ENCODE measurements at regions not wholly inside any gene's neighbourhood (a gene's known extent, or its start where the extent isn't known, plus 50 kb on each side); places are given as distances from the start of the nearest gene placed in this dataset.

- no peaks in the 10 kb centered on the region for H3K36me3 ChIP-seq (ENCODE audit: insufficient read depth, low read length)
- H3K27me3 ChIP-seq (ENCODE audit: insufficient read depth, low read length): peaks cover 95% of the 10 kb centered on the region
- no peaks in the 10 kb centered on the region for H3K79me2 ChIP-seq (ENCODE audit: control insufficient read depth, insufficient read depth, low read length, unreplicated experiment)
- H3K4me3 ChIP-seq (ENCODE audit: low read depth, low read length): no peak overlapping the region
- H3K27ac ChIP-seq (ENCODE audit: low read depth, low read length): no peak overlapping the region
- H3K4me1 ChIP-seq (ENCODE audit: control insufficient read depth, insufficient read depth, low read length, unreplicated experiment): no peaks in the 10 kb centered on the region
- no peak overlapping the region for H2AFZ ChIP-seq (ENCODE audit: low read length, unreplicated experiment)
Observed at GRCh38 chr12:111030800-111031199, 110.4 kb upstream of the MYL2 start.

GRCh38 chr12:111029732-111030131 is 109.4 kb upstream of the MYL2 start:
- Histone ChIP-seq H3K36me3 (ENCODE audit: insufficient read depth, low read length) (no peaks in the 10 kb centered on the region), H3K4me3 (ENCODE audit: low read depth, low read length) (no peak overlapping the region), H3K27ac (ENCODE audit: low read depth, low read length) (no peak overlapping the region), H3K27me3 (ENCODE audit: insufficient read depth, low read length) (peaks cover 94% of the 10 kb centered on the region), H3K79me2 (ENCODE audit: control insufficient read depth, insufficient read depth, low read length, unreplicated experiment) (no peaks in the 10 kb centered on the region), H2AFZ (ENCODE audit: low read length, unreplicated experiment) (no peak overlapping the region), H3K4me1 (ENCODE audit: control insufficient read depth, insufficient read depth, low read length, unreplicated experiment) (no peaks in the 10 kb centered on the region)

- Histone ChIP-seq H3K4me3 (ENCODE audit: low read depth, low read length) (no peak overlapping the region), H3K79me2 (ENCODE audit: control insufficient read depth, insufficient read depth, low read length, unreplicated experiment) (no peaks in the 10 kb centered on the region), H2AFZ (ENCODE audit: low read length, unreplicated experiment) (no peak overlapping the region), H3K4me1 (ENCODE audit: control insufficient read depth, insufficient read depth, low read length, unreplicated experiment) (no peaks in the 10 kb centered on the region), H3K36me3 (ENCODE audit: insufficient read depth, low read length) (no peaks in the 10 kb centered on the region), H3K27me3 (ENCODE audit: insufficient read depth, low read length) (peaks cover 96% of the 10 kb centered on the region), H3K27ac (ENCODE audit: low read depth, low read length) (no peak overlapping the region)
Observed at GRCh38 chr12:111029305-111029704, 108.9 kb upstream of the MYL2 start.

GRCh38 chr12:111028830-111029229 is 108.5 kb upstream of the MYL2 start:
- Histone ChIP-seq H3K27ac (ENCODE audit: low read depth, low read length) (no peak overlapping the region), H3K4me3 (ENCODE audit: low read depth, low read length) (no peak overlapping the region), H3K36me3 (ENCODE audit: insufficient read depth, low read length) (no peaks in the 10 kb centered on the region), H3K27me3 (ENCODE audit: insufficient read depth, low read length) (peaks cover 93% of the 10 kb centered on the region), H3K79me2 (ENCODE audit: control insufficient read depth, insufficient read depth, low read length, unreplicated experiment) (no peaks in the 10 kb centered on the region), H2AFZ (ENCODE audit: low read length, unreplicated experiment) (no peak overlapping the region), H3K4me1 (ENCODE audit: control insufficient read depth, insufficient read depth, low read length, unreplicated experiment) (no peaks in the 10 kb centered on the region)

DNA sequence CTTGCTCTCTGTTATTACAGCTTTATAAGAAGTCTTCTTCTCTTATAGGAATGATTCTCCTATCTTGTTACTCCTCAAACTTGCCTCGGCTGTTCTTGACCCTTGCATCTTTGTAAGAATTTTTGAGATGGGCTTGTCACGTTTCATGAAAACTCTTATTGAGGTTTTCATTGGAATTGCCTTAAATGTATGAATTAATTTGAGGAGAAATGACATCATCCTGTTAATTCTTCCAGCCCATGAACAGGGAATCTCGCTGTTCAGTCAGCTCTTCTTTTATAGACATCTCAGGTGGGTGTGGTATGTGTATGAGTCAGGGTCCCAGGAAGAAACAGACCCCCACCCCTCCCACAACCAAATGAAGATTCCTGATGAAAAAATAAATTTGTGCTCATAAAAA is 107.1 kb upstream of the MYL2 start:
- H3K27me3 ChIP-seq (ENCODE audit: insufficient read depth, low read length): peaks cover 93% of the 10 kb centered on the region
- H3K36me3 ChIP-seq (ENCODE audit: insufficient read depth, low read length): no peaks in the 10 kb centered on the region
- H3K4me3 ChIP-seq (ENCODE audit: low read depth, low read length): no peak overlapping the region
- H2AFZ ChIP-seq (ENCODE audit: low read length, unreplicated experiment): no peak overlapping the region
- no peak overlapping the region for H3K27ac ChIP-seq (ENCODE audit: low read depth, low read length)
- H3K79me2 ChIP-seq (ENCODE audit: control insufficient read depth, insufficient read depth, low read length, unreplicated experiment): no peaks in the 10 kb centered on the region
- H3K4me1 ChIP-seq (ENCODE audit: control insufficient read depth, insufficient read depth, low read length, unreplicated experiment): no peaks in the 10 kb centered on the region

GRCh38 chr12:111025792-111026430 is 105.5 kb upstream of the MYL2 start:
- no peak overlapping the region for H3K4me3 ChIP-seq (ENCODE audit: low read depth, low read length)
- no peaks in the 10 kb centered on the region for H3K36me3 ChIP-seq (ENCODE audit: insufficient read depth, low read length)
- no peaks in the 10 kb centered on the region for H3K4me1 ChIP-seq (ENCODE audit: control insufficient read depth, insufficient read depth, low read length, unreplicated experiment)
- no peak overlapping the region for H3K27ac ChIP-seq (ENCODE audit: low read depth, low read length)
- no peak overlapping the region for H2AFZ ChIP-seq (ENCODE audit: low read length, unreplicated experiment)
- peaks cover 90% of the 10 kb centered on the region for H3K27me3 ChIP-seq (ENCODE audit: insufficient read depth, low read length)
- H3K79me2 ChIP-seq (ENCODE audit: control insufficient read depth, insufficient read depth, low read length, unreplicated experiment): no peaks in the 10 kb centered on the region

DNA sequence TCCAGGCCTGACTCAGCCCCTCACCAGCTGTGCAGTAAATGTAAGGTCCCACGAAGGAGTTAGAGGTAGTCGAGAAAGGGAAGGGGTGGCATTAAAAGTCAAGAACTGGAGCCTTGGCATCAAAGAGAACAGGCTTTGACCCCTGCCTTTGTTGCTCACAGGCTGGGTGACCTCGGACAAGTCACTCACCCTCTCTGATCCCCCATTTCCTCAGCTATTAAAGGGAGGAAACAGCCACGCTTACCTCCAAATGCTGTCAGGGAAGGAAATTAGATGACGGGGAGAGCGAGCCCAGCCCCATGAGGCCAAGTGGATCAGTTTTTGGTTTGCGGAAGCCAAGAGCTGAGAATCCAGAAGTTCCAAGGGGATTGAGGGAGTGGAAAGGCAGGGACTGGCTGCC is 104.9 kb upstream of the MYL2 start:
- H3K27ac ChIP-seq (ENCODE audit: low read depth, low read length): no peak overlapping the region
- H2AFZ ChIP-seq (ENCODE audit: low read length, unreplicated experiment): no peak overlapping the region
- H3K27me3 ChIP-seq (ENCODE audit: insufficient read depth, low read length): peaks cover 89% of the 10 kb centered on the region
- no peaks in the 10 kb centered on the region for H3K36me3 ChIP-seq (ENCODE audit: insufficient read depth, low read length)
- H3K4me3 ChIP-seq (ENCODE audit: low read depth, low read length): no peak overlapping the region
- no peaks in the 10 kb centered on the region for H3K79me2 ChIP-seq (ENCODE audit: control insufficient read depth, insufficient read depth, low read length, unreplicated experiment)
- no peaks in the 10 kb centered on the region for H3K4me1 ChIP-seq (ENCODE audit: control insufficient read depth, insufficient read depth, low read length, unreplicated experiment)

DNA sequence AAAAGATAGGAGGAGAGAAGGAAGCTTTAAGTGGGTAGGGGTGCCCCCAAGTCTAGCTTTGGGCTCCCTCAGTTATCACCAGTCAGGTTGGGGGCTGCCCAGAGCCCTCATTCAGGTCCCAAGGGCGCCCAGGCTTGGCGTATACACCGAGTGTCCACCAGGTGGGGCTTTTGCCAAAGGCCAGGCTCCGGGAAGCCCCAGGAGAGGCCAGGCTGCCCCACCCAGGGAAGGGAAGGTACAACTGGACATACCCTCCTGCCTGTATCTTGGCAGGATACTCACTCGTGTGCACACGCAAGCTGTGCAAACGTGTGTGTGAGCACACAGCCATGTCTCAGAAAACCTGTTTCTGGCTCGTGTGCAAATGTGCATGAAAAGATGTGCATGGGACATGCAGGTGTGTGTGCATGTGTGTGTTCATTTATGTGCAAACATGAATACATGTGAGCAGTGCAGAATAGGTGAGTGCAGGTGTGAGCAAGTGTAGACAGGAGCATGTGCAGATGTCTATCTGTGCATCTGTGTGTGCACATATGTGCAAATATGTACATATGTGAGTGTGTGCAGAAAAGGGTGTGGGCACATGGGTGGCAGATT is 103.9 kb upstream of the MYL2 start:
- H3K4me1 ChIP-seq (ENCODE audit: control insufficient read depth, insufficient read depth, low read length, unreplicated experiment): no peaks in the 10 kb centered on the region
- peaks cover 88% of the 10 kb centered on the region for H3K27me3 ChIP-seq (ENCODE audit: insufficient read depth, low read length)
- no peak overlapping the region for H3K4me3 ChIP-seq (ENCODE audit: low read depth, low read length)
- H3K36me3 ChIP-seq (ENCODE audit: insufficient read depth, low read length): no peaks in the 10 kb centered on the region
- H3K27ac ChIP-seq (ENCODE audit: low read depth, low read length): no peak overlapping the region
- no peak overlapping the region for H2AFZ ChIP-seq (ENCODE audit: low read length, unreplicated experiment)
- no peaks in the 10 kb centered on the region for H3K79me2 ChIP-seq (ENCODE audit: control insufficient read depth, insufficient read depth, low read length, unreplicated experiment)

GRCh38 chr12:111022386-111022785 is 102.0 kb upstream of the MYL2 start:
- Histone ChIP-seq H3K79me2 (ENCODE audit: control insufficient read depth, insufficient read depth, low read length, unreplicated experiment) (no peaks in the 10 kb centered on the region), H3K27ac (ENCODE audit: low read depth, low read length) (no peak overlapping the region), H3K4me1 (ENCODE audit: control insufficient read depth, insufficient read depth, low read length, unreplicated experiment) (no peaks in the 10 kb centered on the region), H3K4me3 (ENCODE audit: low read depth, low read length) (no peak overlapping the region), H3K27me3 (ENCODE audit: insufficient read depth, low read length) (peaks cover 80% of the 10 kb centered on the region), H2AFZ (ENCODE audit: low read length, unreplicated experiment) (no peak overlapping the region), H3K36me3 (ENCODE audit: insufficient read depth, low read length) (no peaks in the 10 kb centered on the region)

DNA sequence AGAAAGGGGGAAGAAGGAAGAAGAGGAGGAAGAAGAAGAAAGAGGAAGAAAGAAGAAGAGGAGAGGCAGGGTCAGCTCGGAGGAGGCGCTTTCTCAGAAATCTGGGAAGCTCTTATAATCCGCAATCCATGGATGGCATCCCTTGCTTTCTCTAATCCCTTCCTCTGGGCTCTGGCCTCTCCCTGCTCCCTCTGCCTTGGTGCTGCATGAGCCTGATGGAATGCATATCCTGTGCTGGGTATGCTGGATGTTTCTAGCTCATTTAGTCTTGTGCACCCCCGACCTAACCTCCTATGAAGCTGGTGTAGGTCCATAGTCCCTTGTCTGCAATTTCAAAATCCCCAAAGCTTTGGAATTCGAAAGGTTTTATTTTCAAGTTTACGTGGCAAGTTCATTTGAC is 94.2 kb upstream of the MYL2 start:
- no peak overlapping the region for H2AFZ ChIP-seq (ENCODE audit: low read length, unreplicated experiment)
- no peak overlapping the region for H3K4me3 ChIP-seq (ENCODE audit: low read depth, low read length)

DNA sequence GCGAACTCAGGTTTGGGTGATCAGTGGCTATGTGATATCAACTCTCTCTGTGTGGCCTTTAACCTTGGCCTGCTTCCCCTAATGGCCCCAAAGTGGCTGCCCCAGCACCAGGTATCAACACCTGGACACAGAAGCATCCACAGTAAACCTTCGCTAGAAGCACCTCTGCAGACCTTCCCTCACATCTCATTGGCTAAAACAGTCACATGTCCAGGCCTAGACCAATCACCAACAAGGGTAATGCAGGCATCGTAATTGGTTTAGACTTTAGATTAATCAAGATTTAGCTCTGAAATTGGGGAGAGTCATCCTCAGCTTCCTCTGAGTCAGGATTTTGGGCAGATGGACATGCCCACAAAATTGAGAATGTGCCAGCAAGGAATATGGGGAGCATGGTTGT is 92.5 kb upstream of the MYL2 start:
- Histone ChIP-seq H3K27ac (ENCODE audit: low read depth, low read length) (no peak overlapping the region), H2AFZ (ENCODE audit: low read length, unreplicated experiment) (no peak overlapping the region), H3K27me3 (ENCODE audit: insufficient read depth, low read length) (peaks cover 92% of the 10 kb centered on the region), H3K36me3 (ENCODE audit: insufficient read depth, low read length) (no peaks in the 10 kb centered on the region), H3K79me2 (ENCODE audit: control insufficient read depth, insufficient read depth, low read length, unreplicated experiment) (no peaks in the 10 kb centered on the region), H3K4me3 (ENCODE audit: low read depth, low read length) (no peak overlapping the region), H3K4me1 (ENCODE audit: control insufficient read depth, insufficient read depth, low read length, unreplicated experiment) (no peaks in the 10 kb centered on the region)

More for the DNA sequence above, 94.2 kb upstream of the MYL2 start:
- Histone ChIP-seq H3K79me2 (ENCODE audit: control insufficient read depth, insufficient read depth, low read length, unreplicated experiment) (no peaks in the 10 kb centered on the region), H3K4me1 (ENCODE audit: control insufficient read depth, insufficient read depth, low read length, unreplicated experiment) (no peaks in the 10 kb centered on the region), H3K27me3 (ENCODE audit: insufficient read depth, low read length) (peaks cover 82% of the 10 kb centered on the region), H3K27ac (ENCODE audit: low read depth, low read length) (no peak overlapping the region), H3K36me3 (ENCODE audit: insufficient read depth, low read length) (no peaks in the 10 kb centered on the region)

Measured in ACC112 (cell line).